ENCODE measurements at regions not wholly inside any gene's neighbourhood (a gene's known extent, or its start where the extent isn't known, plus 50 kb on each side); places are given as distances from the start of the nearest gene placed in this dataset.
A peak's percentile ranks its signal among the peaks of the same experiment; 100 is the strongest.

DNA sequence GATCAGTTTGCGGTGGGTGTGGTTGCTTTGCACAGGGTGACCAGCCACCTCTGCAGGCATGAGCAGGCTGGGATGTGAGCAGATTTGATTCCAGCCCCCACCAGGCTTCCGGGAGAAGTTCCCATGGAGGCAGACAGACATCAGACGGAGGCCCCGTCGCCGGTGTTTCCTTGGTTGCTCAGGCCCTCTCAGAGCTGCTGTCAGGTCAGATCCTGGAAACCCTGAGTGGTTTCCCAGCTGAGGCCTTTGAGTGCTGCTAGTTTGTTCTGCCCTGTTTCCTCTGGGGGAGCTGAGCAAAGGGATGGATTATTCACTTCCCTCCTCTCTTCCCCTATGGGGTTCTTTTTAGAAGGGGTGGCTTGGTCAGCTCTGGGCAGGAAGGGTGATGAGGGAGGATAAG, 62.2 kb downstream of the FAM241B start:
- FAIRE-seq (no peak), DNase-seq (ENCODE audit: insufficient read length, low spot score) (no peak)
- TF ChIP-seq, protein P1, sequence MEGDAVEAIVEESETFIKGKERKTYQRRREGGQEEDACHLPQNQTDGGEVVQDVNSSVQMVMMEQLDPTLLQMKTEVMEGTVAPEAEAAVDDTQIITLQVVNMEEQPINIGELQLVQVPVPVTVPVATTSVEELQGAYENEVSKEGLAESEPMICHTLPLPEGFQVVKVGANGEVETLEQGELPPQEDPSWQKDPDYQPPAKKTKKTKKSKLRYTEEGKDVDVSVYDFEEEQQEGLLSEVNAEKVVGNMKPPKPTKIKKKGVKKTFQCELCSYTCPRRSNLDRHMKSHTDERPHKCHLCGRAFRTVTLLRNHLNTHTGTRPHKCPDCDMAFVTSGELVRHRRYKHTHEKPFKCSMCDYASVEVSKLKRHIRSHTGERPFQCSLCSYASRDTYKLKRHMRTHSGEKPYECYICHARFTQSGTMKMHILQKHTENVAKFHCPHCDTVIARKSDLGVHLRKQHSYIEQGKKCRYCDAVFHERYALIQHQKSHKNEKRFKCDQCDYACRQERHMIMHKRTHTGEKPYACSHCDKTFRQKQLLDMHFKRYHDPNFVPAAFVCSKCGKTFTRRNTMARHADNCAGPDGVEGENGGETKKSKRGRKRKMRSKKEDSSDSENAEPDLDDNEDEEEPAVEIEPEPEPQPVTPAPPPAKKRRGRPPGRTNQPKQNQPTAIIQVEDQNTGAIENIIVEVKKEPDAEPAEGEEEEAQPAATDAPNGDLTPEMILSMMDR (IDR thresholded peaks at IDR 0.05; ENCODE audit: insufficient read depth, missing control alignments) = no peak

DNA sequence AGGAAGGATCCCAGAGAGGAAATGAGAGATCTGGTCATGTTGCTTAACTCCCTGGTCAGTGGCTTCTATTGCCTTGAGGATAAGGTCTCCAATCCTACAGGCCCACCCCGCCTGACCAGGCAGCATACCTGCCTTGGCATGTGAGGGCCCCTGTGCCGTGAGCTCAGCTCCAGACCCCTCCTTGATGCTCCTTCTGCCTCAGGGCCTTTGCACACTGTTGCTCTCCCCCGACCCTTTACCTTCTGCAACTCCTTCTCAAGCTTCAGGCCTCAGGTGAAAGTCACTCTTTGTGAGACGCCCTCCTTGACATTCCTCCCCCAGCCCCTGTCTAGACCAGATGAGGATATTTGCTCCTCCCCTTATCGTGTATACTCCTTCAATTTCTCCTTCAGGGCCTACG, 62.8 kb downstream of the FAM241B start:
- no peak for DNase-seq (ENCODE audit: insufficient read length, low spot score)
- FAIRE-seq = no peak
- TF ChIP-seq, protein P1 (IDR thresholded peaks at IDR 0.05; ENCODE audit: insufficient read depth, missing control alignments) = no peak

DNA sequence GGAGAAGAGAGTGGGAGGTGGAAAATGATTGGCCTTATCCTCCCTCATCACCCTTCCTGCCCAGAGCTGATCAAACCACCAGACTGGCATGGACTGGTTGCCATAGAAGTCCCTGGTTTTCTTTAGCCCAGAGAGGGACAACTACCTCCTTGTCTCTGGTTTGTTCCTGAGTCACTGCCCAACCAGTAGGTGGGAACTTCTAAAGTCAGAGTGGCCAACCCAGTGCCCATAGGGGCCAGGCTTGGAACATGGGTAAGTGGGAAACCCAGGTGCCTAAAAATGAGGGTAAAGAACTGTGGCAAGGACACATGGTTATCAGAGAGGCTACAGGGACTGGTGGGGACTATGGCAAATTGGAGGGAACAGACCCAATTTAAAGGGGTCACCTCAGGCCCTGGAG, 63.8 kb downstream of the FAM241B start:
- TF ChIP-seq, protein P1 (IDR thresholded peaks at IDR 0.05; ENCODE audit: insufficient read depth, missing control alignments) = no peak
- FAIRE-seq = no peak
- DNase-seq (ENCODE audit: insufficient read length, low spot score) = no peak

DNA sequence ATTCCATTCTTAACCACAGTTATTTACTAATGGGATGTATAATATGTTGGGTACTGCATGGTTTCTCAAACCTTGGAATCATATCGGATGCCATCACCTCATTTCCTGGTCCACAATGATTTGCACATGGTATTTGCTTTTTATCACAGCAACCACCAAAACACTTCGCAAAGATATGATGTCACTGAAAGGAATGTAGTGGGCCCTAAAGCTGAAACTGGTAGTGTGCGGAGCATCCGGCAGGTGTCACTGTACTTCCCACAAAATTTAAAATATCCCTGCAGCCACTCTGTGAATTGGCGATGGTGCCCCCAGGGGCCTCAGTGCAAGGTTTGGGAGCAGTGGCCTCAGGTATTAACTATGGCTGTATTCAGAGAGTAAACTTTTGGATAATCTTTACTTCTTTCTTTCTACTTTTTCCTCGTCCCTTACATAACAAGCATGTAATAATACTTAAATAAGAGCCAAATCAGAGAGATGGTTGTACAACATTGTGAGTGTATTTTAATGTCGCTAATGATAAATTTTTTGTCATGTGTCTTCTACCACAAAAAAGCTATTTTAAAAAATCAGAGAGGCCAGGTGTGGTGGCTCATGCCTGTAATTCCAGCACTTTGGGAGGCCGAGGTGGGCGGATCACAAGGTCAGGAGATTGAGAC, 66.2 kb downstream of the FAM241B start:
- TF ChIP-seq, protein P1 (IDR thresholded peaks at IDR 0.05; ENCODE audit: insufficient read depth, missing control alignments) = peak; percentile 43
- FAIRE-seq (no peak), DNase-seq (ENCODE audit: insufficient read length, low spot score) (no peak)

DNA sequence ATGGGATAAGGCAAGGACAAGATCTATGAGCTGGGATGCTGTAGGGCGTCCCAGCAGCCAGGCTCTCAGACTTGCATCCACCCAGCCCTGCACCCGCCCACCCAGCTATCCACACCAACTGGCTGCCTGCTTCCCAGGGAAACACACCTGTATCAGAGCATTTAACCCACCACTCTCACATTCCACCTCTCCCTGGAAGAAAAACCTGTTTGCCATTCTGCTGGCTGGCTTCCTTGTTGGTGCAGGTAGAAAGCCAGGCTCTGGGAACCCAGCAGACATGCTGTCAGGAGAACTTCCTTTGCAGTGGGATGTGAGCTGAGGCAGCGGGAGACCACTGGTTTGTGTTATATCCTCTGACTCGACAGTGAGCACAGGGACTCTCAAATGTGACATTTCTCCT, 67.0 kb downstream of the FAM241B start:
- FAIRE-seq = no peak
- TF ChIP-seq, protein P1 (IDR thresholded peaks at IDR 0.05; ENCODE audit: insufficient read depth, missing control alignments) = no peak
- DNase-seq (ENCODE audit: insufficient read length, low spot score) = no peak

DNA sequence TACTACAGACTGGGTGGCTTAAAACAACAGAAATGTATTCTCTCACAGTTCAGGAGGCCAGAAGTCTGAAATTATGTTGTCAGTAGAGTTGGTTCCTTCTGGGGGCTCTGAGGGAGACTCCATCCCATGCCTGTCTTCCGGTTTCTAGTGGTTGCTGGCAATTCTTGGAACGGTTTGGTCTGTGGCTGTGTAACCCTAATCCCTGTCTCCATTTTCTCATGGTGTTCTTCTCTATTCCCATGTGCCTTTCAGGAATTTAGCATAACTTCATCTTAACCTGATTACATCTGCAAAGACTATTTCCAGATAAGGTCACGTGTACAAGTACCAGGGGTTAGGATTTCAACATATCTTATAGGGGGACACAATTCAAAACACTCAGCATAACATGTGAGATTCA, 73.2 kb downstream of the FAM241B start:
- no peak for DNase-seq (ENCODE audit: insufficient read length, low spot score)
- TF ChIP-seq, protein P1 (IDR thresholded peaks at IDR 0.05; ENCODE audit: insufficient read depth, missing control alignments) = no peak
- no peak for FAIRE-seq

DNA sequence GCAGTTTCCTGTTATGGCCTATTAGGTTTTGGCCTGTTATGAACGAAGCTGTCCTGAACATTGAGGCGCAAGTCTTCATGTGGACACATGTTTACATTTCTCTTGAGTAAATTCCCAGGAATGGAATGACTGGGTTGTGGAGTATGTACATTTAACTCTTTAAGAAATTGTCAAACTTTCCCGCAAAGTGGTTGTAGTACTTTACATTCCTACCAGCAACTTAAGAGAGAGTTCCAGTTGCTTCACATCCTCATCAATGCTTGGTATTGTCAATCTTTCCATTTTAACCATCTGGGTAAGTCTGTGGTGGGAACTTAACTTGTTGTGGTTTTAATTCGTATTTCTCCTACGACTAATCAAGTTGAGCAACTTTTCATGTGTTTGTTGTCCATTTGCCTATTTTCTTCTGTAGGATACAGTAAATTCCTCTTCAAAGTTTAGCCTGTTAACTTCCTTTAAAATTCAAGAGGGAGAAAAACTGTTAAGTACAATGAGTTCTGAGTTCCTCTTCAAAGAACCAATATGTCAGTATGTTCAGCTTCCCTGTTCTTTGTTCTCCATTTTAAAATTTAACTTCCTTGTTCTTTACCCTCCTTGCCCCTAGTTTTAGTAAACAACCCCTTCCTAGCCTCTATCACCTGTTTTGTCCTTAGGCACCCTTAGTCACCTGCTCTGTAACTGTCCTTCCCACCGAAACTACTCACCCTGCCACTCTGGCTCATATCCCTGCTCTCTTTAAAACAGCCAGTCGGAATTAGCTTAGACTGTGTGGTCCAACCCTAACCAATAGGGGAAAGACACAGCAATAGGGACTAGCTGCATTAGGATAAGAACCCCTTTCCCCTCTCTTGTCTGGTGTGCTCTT, 74.0 kb downstream of the FAM241B start:
- DNase-seq (ENCODE audit: insufficient read length, low spot score) = no peak
- TF ChIP-seq, protein P1 (IDR thresholded peaks at IDR 0.05; ENCODE audit: insufficient read depth, missing control alignments) = no peak
- FAIRE-seq = no peak
